Neural cell (in vitro differentiated cells): ENCODE measurements at regions not wholly inside any gene's neighbourhood (a gene's known extent, or its start where the extent isn't known, plus 50 kb on each side); places are given as distances from the start of the nearest gene placed in this dataset.

Source experiments
- H2AFZ ChIP-seq: fragments of 200-600, 300-800 bp; sonication (generic), shearing (Covaris generic); 2 replicates; pipeline ENCODE4 v1.6.0; 2014; ENCODE audit warnings: low read depth, mild to moderate bottlenecking, antibody characterized with exemption, low read length, moderate library complexity
- H3F3A ChIP-seq: fragments of 200-600 bp; shearing (Covaris generic); 2 replicates; pipeline ENCODE4 v1.6.1; 2016; ENCODE audit warnings: mild to moderate bottlenecking, moderate library complexity, mixed read lengths, antibody characterized with exemption, low read length; ENCODE audit not compliant: insufficient read depth, poor library complexity, severe bottlenecking
- H3K27ac ChIP-seq: fragments of 200-600, 300-800 bp; sonication (generic), shearing (Covaris generic); 2 replicates; pipeline ENCODE4 v1.5.1; 2014; ENCODE audit warnings: mild to moderate bottlenecking, low read length, moderate library complexity
- H3K27me3 ChIP-seq: fragments of 300-800, 200-600 bp; sonication (generic), shearing (Covaris generic); 2 replicates; pipeline ENCODE4 v1.6.0; 2014; ENCODE audit warnings: mild to moderate bottlenecking, low read depth, low read length, moderate library complexity; ENCODE audit not compliant: insufficient read depth
- H3K36me3 ChIP-seq: fragments of 300-800, 200-600 bp; sonication (generic), shearing (Covaris generic); 2 replicates; pipeline ENCODE4 v1.5.1; 2014; ENCODE audit warnings: mild to moderate bottlenecking, antibody characterized with exemption, low read length, moderate library complexity; ENCODE audit not compliant: insufficient read depth
- H3K4me2 ChIP-seq: fragments of 300-800, 200-600 bp; sonication (generic), shearing (Covaris generic); 2 replicates; pipeline ENCODE4 v1.6.0; 2014; ENCODE audit warnings: mild to moderate bottlenecking, low read length
- H3K4me3 ChIP-seq: fragments of 300-800, 200-600 bp; sonication (generic), shearing (Covaris generic); 2 replicates; pipeline ENCODE4 v1.5.1; 2014; ENCODE audit warnings: mild to moderate bottlenecking, low read length, moderate library complexity
- H3K79me2 ChIP-seq: fragments of 200-600 bp; shearing (Covaris generic); replicated peaks from 2 replicates; pipeline ENCODE4 v1.6.0; 2014; ENCODE audit warnings: mild to moderate bottlenecking, low read length, moderate library complexity; ENCODE audit not compliant: insufficient read depth
- H3K9ac ChIP-seq: fragments of 300-800, 200-600 bp; sonication (generic), shearing (Covaris generic); 2 replicates; pipeline ENCODE4 v1.6.1; 2016; ENCODE audit warnings: mild to moderate bottlenecking, low read length, mixed read lengths
- H3K9me2 ChIP-seq: fragments of 200-600 bp; shearing (Covaris generic); 2 replicates; pipeline ENCODE4 v1.6.1; 2016; ENCODE audit warnings: mild to moderate bottlenecking, low read length, mixed read lengths; ENCODE audit not compliant: insufficient read depth
- H3K9me3 ChIP-seq: fragments of 200-600, 300-800 bp; sonication (generic), shearing (Covaris generic); 2 replicates; pipeline ENCODE4 v1.6.1; 2016; ENCODE audit warnings: mild to moderate bottlenecking, mixed run types, low read length, moderate library complexity, mixed read lengths
- H4K20me1 ChIP-seq: fragments of 200-600 bp; shearing (Covaris generic); 2 replicates; pipeline ENCODE4 v1.6.1; 2016; ENCODE audit warnings: mild to moderate bottlenecking, mixed run types; ENCODE audit not compliant: insufficient read depth
- CTCF ChIP-seq: fragments of 450-650 bp; IDR thresholded peaks from 2 replicates; pipeline ENCODE4 v1.5.1; 2014; ENCODE audit warnings: antibody characterized with exemption, mild to moderate bottlenecking, moderate library complexity; ENCODE audit not compliant: poor library complexity, severe bottlenecking
- EP300 ChIP-seq: fragments of 450-650 bp; conservative IDR thresholded peaks from 2 replicates; pipeline ENCODE4 v1.6.1; 2014; ENCODE audit warnings: antibody characterized with exemption, mild to moderate bottlenecking, moderate library complexity; ENCODE audit not compliant: poor library complexity, severe bottlenecking
- EZH2 ChIP-seq: fragments of 200-600, 300-800 bp; shearing (Covaris generic), sonication (generic); IDR thresholded peaks from 2 replicates; pipeline ENCODE4 v1.6.1; 2014; ENCODE audit warnings: antibody characterized with exemption, low read length, borderline replicate concordance, mild to moderate bottlenecking; ENCODE audit not compliant: insufficient read depth, poor library complexity, severe bottlenecking
- MXI1 ChIP-seq: fragments of 450-650 bp; conservative IDR thresholded peaks from 2 replicates; pipeline ENCODE4 v1.6.1; 2014; ENCODE audit warnings: antibody characterized with exemption, mild to moderate bottlenecking; ENCODE audit not compliant: poor library complexity, severe bottlenecking
- POLR2AphosphoS5 ChIP-seq: IDR thresholded peaks from 2 replicates; pipeline ENCODE4 v1.6.1; 2012
- RAD21 ChIP-seq: fragments of 450-650 bp; conservative IDR thresholded peaks from 2 replicates; pipeline ENCODE4 v1.6.1; 2014; ENCODE audit warnings: antibody characterized with exemption, mild to moderate bottlenecking, moderate library complexity
- REST ChIP-seq: IDR thresholded peaks from 2 replicates; pipeline ENCODE4 v1.6.1; 2012; ENCODE audit warnings: borderline replicate concordance
- SMC3 ChIP-seq: fragments of 450-650 bp; conservative IDR thresholded peaks from 2 replicates; pipeline ENCODE4 v1.6.1; 2014; ENCODE audit warnings: antibody characterized with exemption, mild to moderate bottlenecking, moderate library complexity; ENCODE audit not compliant: poor library complexity
- TAF1 ChIP-seq: IDR thresholded peaks from 2 replicates; pipeline ENCODE4 v1.6.1; 2012; ENCODE audit warnings: low read depth

DNA sequence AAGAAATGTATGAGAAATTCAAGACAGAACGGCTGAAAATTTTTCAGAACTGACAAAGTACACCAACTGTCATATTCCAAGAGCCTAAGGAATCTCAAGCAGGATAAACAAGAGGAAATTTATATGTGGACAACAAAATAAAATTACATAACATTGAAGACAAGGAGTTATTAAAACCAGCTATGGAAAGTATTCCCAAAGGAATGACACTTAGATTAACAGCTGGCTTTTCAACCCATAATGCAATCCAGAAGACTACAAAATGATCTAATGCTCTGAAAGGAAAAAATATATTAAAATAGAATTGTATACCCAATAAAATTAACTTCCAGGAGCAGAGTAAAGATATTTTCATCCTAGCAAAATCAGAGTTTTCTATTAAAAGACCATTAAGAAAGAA lies 132.2 kb upstream of the BNIP2 start:
- H3F3A ChIP-seq: no peaks in the 10 kb centered on the region
- no peak overlapping the region for H3K4me2 ChIP-seq
- no peaks in the 10 kb centered on the region for H3K9me2 ChIP-seq
- H3K9ac ChIP-seq: no peak overlapping the region
- H3K27me3 ChIP-seq: no peaks in the 10 kb centered on the region
- no peaks in the 10 kb centered on the region for H3K36me3 ChIP-seq
- no peak for TF ChIP-seq CTCF
- no peak for TF ChIP-seq REST
- TF ChIP-seq MXI1: no peak
- TF ChIP-seq POLR2AphosphoS5: no peak
- no peak for TF ChIP-seq SMC3
- no peak for TF ChIP-seq TAF1
- no peak for TF ChIP-seq RAD21
- no peak for TF ChIP-seq EP300
- TF ChIP-seq EZH2: no peak
- no peaks in the 10 kb centered on the region for H4K20me1 ChIP-seq
- H3K4me3 ChIP-seq: no peak overlapping the region
- peaks cover 6% of the 10 kb centered on the region for H3K9me3 ChIP-seq
- no peak overlapping the region for H2AFZ ChIP-seq
- no peaks in the 10 kb centered on the region for H3K79me2 ChIP-seq
- H3K27ac ChIP-seq: no peak overlapping the region

DNA sequence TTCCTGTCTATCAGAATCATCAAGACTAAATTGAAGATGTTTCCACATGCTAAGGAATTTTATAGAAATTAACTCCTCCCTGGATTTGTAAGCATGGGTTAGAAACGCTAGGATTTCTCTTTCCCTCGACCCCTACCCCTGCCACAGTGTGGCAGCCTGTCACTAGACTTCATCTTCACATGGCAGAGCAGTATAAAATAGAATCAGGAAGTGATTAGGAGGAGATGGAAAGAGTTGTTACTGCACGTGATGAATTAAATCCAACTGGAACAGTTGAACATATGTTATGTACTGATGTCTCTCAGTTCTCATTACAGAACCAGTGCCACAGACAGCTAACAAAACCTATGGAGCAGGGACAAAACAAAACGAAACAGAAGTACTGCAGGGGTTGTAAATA lies 130.0 kb upstream of the BNIP2 start:
- H3K9me2 ChIP-seq: no peaks in the 10 kb centered on the region
- H3K27ac ChIP-seq: no peak overlapping the region
- H3F3A ChIP-seq: no peaks in the 10 kb centered on the region
- H3K79me2 ChIP-seq: no peaks in the 10 kb centered on the region
- H3K4me3 ChIP-seq: no peak overlapping the region
- no peaks in the 10 kb centered on the region for H3K36me3 ChIP-seq
- H3K27me3 ChIP-seq: no peaks in the 10 kb centered on the region
- H4K20me1 ChIP-seq: no peaks in the 10 kb centered on the region
- no peak overlapping the region for H3K9ac ChIP-seq
- no peak overlapping the region for H2AFZ ChIP-seq
- no peak overlapping the region for H3K4me2 ChIP-seq
- peaks cover 6% of the 10 kb centered on the region for H3K9me3 ChIP-seq
- peak; percentile 27 for TF ChIP-seq SMC3
- TF ChIP-seq CTCF: no peak
- peak; percentile 27 for TF ChIP-seq RAD21
